UCSD-AML1 (cell line): ENCODE measurements at regions not wholly inside any gene's neighbourhood (a gene's known extent, or its start where the extent isn't known, plus 50 kb on each side); places are given as distances from the start of the nearest gene placed in this dataset.

Experiments used
- DNase-seq: peaks from one replicate; lab custom pipeline; 2025; ENCODE audit not compliant: unreplicated experiment; lab: John Stamatoyannopoulos, UW

DNA sequence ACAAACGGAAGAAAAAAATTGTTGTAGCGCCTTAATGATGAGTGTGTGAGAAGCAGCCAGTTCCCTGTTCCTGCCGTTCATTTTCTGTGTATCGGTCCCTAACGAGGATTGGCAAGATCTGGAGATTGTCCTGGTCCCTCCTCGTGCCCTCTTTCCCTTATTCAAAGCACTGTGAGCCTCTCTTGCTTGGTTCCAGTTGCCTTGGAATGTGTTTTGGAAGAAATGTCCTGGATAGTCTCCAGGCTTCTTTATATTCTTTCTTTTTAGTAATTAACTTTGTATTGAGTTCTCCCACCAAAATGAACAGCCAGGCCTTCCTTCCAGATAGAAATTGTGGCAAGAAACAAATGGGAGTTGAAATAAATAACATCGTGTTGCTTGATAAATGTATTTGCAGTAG is 348.3 kb downstream of the CDH26 start:
- DNase-seq: no peak

- no peak for DNase-seq
Measured at GRCh38 chr20:60310560-60311349, 352.5 kb downstream of the CDH26 start.

DNA sequence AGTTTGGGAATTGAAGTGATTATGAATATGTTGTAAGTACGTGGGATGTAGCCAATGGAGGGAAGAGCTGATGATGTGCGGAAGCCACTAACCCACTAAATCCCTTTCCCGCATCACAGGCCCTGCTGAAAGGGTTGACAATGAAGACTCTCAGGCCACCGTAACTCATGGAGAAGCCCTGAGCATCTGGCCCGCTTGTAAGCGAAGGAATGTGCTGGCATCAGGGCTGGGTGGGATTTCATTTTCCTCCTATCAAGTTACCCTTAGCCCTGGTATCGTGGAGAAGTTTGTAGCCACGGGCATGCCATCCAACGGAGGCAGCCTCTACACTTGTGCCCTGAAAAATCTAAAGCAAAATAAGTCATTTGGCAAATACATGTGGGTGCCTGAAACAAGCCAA is 355.0 kb downstream of the CDH26 start:
- DNase-seq: no peak

GRCh38 chr20:60313614-60314013 is 355.4 kb downstream of the CDH26 start:
- DNase-seq: no peak

DNA sequence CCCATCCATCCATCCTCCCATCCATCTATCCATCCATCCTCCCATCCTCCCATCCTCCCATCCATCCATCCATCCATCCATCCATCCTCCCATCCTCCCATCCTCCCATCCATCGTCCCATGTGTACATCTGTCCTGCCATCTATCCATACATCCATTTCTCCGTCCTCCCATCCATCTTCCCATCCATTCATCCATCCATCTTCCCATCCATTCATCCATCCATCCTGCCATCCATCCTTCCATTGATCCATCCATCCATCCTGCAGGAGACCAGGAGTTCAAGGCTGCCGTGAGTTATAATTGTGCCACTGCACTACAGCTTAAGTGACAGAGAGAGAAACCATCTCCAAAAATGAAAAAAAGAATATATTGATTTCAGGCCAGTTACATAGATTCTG is 356.5 kb downstream of the CDH26 start:
- no peak for DNase-seq

DNA sequence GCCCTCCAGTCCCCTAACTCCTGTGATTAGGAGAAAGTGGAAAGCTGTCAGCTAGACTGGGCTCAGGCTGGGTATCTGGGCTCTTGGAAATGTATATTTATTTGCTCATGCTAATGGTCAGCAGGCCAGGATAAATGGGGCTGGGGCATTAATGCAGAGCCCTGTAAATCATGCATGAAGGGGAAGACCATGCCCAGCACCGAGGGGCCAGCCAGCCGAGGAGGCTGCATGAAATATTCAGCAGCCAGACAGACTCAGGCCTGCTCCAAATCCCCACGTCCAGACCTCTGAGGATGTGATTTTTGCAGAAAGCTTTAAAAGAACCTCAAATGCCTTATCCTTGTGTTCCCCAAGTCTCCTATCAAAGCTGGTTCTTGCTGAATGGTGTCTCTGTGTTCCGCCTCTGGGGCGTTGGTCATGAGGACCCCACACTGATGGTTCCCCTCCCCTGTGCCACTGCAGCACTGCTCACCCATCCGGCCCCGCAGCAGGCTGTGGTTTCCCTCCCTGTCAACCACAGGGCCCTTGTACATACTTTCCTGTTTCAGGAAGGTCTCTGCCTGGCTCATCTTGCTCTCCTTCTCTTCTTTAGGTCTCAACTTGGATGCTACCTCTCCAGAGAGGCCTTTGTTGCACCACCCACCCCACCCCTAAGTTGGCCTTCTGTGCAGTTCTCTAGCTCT is 358.4 kb downstream of the CDH26 start:
- no peak for DNase-seq

GRCh38 chr20:60317401-60317800 is 359.2 kb downstream of the CDH26 start:
- DNase-seq: no peak

- DNase-seq: no peak
Measured at GRCh38 chr20:60321601-60322000, 363.4 kb downstream of the CDH26 start.

GRCh38 chr20:60326821-60327220 is 368.6 kb downstream of the CDH26 start:
- DNase-seq: no peak

GRCh38 chr20:60327971-60328660 is 369.9 kb downstream of the CDH26 start:
- no peak for DNase-seq

- DNase-seq: no peak
Measured at GRCh38 chr20:60330461-60330860, 372.2 kb downstream of the CDH26 start.

- no peak for DNase-seq
Measured at GRCh38 chr20:60331688-60332300, 373.6 kb downstream of the CDH26 start.

DNA sequence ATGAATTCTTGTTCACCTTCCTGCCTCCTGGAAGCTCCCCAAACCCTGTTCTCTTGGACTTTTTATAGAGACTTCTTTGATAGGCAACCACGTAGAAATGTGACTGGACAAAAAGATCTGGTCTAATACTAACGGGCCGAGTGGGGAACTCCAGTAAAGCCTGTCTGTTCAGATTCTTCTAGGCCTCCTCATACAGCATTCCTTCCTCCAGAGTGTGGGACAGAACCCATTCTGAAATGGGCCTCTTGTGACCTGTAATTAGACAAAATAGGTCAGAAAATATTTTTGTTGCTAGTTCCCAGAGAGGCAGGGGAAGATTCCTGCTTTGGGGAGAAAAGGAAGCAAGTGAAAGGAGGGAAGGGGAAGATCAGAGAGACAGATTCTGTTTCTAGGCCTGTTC is 374.3 kb downstream of the CDH26 start:
- DNase-seq: no peak

DNA sequence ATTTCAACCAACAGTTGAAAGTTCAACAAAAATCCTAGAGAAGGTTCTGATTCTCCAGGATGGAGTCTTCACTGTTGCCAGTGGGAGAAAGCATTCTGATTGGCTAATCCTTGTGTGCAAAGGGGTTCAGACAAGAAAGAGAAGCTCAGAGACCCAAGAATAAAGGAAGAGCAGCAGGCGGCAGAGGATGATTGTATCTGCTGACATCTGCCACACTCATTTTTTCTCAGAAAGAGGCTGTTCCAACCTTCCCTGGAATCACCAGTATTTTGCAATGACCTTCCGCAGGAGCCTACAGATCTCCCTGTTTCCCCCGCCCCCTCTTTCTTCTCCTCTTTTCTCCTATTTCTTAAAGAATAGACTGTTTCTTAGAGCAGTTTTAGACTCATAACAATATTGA is 376.7 kb downstream of the CDH26 start:
- no peak for DNase-seq

GRCh38 chr20:60338556-60338955 is 380.3 kb downstream of the CDH26 start:
- no peak for DNase-seq

- no peak for DNase-seq
Measured at GRCh38 chr20:60339738-60340137, 381.5 kb downstream of the CDH26 start.

DNA sequence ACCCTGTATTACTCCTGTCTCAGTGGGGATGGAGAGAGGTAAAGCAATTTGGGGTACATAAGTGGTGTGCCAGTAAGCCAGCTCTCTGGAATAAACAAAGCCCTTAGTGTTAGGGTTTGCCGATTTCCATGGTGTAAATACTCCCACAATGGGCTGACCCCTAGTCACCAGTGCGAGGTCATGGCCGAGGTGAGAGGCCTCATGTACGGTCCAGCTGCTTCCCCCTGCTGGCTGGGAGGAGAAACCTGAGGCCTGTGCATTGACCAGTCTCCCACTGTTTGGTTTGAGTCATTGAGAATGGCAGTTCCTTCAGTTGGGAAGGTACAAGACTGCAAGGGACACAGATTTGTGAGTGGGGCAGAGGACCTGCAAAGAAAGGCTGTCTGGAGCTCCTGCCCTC is 382.0 kb downstream of the CDH26 start:
- DNase-seq: no peak

DNA sequence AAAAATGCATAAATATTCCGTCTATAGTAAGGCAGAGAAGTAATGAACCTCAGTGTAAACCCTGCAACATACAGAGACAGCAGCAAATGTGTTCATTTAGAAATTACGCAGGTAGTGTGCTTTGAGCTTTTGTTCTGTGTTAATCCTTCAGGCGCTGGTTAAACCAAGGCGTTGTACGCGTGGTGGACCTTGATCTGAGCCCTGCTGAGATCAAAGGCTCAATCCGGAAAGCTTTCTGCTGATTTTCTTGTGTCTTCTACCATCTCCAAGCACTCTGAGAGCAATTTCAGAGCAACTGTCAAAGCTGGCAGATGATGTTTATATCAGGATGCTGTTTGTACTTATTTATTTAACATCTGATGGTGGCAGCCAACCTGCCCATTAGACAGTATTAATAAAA is 382.8 kb downstream of the CDH26 start:
- no peak for DNase-seq

DNA sequence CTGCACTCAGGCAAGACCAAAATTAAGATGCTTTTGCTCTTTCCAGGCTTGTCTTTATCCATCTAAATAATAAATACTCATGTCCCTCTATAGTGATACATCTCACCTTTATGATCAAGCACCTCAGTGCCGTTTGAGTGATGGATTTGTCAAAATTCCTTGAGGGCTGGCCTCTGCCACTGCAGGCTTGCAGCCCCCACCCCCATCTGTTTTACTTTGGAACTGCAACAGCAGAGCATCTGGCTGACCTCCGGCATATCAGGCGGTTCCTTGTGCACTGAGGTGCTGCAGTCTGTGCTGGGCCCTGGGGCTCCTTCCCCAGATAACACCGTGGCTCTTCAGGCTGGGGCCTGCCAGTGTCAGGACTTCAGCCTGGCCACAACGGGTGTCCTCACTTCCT is 386.9 kb downstream of the CDH26 start:
- DNase-seq: no peak

DNA sequence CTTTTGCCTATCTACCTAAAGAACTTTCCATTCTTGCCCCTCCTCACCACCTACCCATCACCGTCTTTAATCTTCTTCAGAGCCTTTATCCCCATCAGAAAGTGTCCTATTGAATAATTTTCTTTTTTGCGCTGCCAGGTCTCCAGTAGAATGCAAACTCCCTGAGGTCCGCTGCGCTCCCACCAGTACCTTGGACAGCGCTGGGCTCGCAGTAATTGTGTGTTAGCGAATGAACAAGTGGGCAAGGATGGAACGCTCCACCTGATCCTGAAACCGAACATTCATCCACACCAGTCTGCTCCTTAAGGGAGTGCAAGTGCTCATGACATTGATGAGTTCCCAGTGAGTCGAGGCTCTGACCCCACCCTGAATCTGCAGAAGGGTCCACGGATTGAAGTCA is 391.2 kb downstream of the CDH26 start:
- no peak for DNase-seq

GRCh38 chr20:60352017-60352416 is 393.8 kb downstream of the CDH26 start:
- DNase-seq: no peak

GRCh38 chr20:60352596-60352995 is 394.4 kb downstream of the CDH26 start:
- no peak for DNase-seq
